ENCODE measurements at regions not wholly inside any gene's neighbourhood (a gene's known extent, or its start where the extent isn't known, plus 50 kb on each side); places are given as distances from the start of the nearest gene placed in this dataset.

DNA sequence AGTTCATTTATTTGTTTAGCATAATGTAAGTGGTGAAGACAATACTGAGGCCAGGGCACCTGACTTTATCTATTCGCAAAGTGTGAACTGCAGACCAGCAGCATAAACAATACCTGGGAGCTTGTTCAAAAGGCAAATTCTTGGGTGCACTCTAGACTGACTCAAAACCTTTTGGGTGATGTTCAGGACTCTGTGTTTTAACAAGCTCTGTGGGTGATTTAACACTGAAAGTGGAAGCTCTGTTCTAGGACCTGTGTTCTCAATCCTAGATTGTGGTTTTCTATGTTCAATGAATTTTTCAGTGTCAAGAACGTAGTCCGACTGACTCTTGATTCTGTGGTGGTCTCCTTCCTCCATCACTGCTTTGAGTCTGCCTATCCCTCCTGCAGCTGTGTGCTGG lies 71.9 kb downstream of the GPR88 start:
- no peak overlapping the region for H3K27ac ChIP-seq
- TF ChIP-seq, protein P1, sequence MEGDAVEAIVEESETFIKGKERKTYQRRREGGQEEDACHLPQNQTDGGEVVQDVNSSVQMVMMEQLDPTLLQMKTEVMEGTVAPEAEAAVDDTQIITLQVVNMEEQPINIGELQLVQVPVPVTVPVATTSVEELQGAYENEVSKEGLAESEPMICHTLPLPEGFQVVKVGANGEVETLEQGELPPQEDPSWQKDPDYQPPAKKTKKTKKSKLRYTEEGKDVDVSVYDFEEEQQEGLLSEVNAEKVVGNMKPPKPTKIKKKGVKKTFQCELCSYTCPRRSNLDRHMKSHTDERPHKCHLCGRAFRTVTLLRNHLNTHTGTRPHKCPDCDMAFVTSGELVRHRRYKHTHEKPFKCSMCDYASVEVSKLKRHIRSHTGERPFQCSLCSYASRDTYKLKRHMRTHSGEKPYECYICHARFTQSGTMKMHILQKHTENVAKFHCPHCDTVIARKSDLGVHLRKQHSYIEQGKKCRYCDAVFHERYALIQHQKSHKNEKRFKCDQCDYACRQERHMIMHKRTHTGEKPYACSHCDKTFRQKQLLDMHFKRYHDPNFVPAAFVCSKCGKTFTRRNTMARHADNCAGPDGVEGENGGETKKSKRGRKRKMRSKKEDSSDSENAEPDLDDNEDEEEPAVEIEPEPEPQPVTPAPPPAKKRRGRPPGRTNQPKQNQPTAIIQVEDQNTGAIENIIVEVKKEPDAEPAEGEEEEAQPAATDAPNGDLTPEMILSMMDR (conservative IDR thresholded peaks at IDR 0.05; ENCODE audit: low read depth), result no peak
- no peak for DNase-seq (ENCODE audit: low spot score)
- ChIA-PET POLR2A (ENCODE audit: low non-redundant PET) (no interaction called here), CTCF (interaction anchor here (0.6 kb wide), 1 partner anchor 590 kb away, joined by 3 read pairs; no protein-coding TSS in a partner anchor)

DNA sequence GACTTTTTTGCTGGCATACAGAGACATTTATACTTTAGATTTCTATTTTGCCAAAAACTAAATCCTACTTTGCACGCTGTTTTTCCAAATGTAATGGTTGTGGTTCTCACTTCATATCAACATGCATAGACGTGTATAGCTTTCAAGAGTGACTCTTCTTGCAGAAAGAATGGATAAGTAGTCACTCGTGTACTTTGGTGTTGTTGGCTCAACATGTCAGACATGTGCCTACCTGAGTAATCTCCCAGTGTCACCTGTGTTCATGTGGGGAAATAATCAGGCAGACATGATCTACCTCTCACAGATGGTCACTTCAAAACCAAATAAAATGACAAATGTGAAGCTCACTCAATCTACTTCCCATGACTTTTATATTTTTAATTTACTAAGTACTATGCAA lies 73.1 kb downstream of the GPR88 start:
- TF ChIP-seq, protein P1 (conservative IDR thresholded peaks at IDR 0.05; ENCODE audit: low read depth), result no peak
- no peak for DNase-seq (ENCODE audit: low spot score)
- POLR2A ChIA-PET (ENCODE audit: low non-redundant PET), result no interaction called here
- CTCF ChIA-PET, result interaction anchor here (0.7 kb wide), 1 partner anchor 506 kb away, joined by 3 read pairs; no protein-coding TSS in a partner anchor
- no peak overlapping the region for H3K27ac ChIP-seq

DNA sequence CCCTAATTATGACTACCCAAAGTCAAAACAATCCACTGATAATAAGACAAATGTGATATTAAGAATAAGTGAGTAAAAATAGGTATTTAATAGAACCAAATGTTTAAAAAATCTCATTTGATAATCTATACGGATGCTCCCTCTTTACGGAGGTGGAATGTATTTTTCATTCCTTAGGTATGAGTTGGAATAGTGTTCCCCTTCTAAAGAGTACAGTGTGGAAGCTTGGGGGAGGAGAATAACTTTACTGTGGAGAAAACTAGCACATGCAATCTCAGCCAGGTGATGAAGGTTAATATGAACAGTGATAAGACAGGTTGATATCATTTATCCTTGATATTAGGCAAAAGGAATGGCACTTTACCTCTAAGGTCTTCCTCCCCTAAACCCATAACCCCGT lies 74.6 kb downstream of the GPR88 start:
- DNase-seq (ENCODE audit: low spot score), result no peak
- H3K27ac ChIP-seq, result no peak overlapping the region
- POLR2A ChIA-PET (ENCODE audit: low non-redundant PET), result no interaction called here
- CTCF ChIA-PET, result no interaction called here
- TF ChIP-seq, protein P1 (conservative IDR thresholded peaks at IDR 0.05; ENCODE audit: low read depth), result no peak

DNA sequence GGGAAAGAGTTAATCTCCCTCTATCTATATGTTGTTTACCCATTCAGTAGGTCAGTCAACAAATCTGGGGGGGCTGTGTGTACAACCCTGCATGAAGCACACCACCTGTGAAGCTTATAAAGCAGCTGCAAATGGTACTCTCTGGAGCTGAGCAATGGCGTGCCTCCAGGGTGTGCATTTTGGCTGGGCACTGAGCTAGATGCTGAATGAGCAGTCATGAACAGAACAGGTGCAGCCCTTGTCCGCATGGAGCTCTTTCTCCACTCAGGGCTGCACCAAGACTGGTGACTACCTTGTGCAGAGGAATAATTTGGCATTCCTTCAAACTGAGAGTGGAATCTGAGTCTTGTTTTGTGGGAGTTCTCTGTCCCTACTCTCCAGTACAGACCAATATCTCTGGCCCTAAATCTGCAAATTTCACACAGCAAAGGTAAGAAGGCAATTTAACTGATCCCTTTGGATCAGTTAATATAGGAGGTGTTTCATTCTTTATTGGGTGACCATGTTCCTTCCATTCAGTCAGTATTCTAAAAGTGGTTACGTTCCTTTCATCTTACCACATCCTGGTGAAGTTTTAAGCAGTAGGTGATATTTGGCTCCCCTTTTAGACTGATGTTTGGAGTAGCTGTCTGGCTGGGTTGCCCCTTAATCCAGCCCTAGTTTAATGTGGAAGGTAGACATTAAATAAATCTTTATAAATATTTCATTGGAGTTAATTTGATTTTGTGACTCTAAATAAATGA lies 76.0 kb downstream of the GPR88 start:
- CTCF ChIA-PET, result interaction anchor here (0.7 kb wide), 1 partner anchor 232 kb away, joined by 5 read pairs; no protein-coding TSS in a partner anchor
- no peak for DNase-seq (ENCODE audit: low spot score)
- TF ChIP-seq, protein P1 (conservative IDR thresholded peaks at IDR 0.05; ENCODE audit: low read depth), result no peak
- POLR2A ChIA-PET (ENCODE audit: low non-redundant PET), result no interaction called here
- H3K27ac ChIP-seq, result no peak overlapping the region

DNA sequence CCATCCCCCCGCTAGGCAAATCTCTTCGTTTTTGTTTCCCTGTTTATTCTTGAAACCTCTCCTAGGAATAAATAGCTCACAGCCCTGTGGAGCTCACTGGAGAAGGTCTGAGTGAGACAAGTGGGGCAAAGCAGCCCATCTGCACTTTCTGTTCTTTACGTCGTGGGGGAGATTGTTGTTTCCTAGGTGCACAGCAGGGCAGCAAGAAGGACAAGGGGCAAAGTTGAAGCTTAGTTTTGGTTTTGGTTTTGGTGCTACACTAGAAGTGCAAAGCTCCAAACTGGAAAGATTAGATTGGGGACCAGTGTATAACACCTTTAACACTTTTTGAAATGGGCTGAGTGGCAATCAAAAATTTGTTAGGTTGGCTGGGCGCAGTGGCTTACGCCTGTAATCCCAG lies 76.6 kb downstream of the GPR88 start:
- ChIA-PET CTCF (interaction anchor here (0.7 kb wide), 1 partner anchor 232 kb away, joined by 5 read pairs; no protein-coding TSS in a partner anchor), POLR2A (ENCODE audit: low non-redundant PET) (no interaction called here)
- H3K27ac ChIP-seq, result no peak overlapping the region
- DNase-seq (ENCODE audit: low spot score), result no peak
- TF ChIP-seq, protein P1 (conservative IDR thresholded peaks at IDR 0.05; ENCODE audit: low read depth), result no peak

DNA sequence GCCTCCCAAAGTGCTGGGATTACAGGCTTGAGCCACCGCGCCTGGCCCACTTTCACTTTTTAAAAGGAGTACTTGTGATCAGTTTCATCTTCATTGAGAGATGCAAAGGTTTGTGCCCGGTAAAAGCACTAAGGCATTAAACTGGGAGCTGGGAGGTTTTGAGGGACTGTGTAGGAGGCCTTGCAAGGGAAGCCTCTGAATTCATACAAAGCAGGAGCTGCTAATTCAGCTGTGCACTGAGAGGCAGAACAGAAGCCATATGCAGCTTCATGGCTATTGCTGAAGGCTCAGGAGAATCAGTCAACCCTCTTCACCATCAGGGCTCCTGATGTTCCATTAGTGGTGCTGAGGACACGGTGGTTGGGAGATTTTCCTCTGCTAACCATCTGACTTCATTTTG lies 77.7 kb downstream of the GPR88 start:
- TF ChIP-seq, protein P1 (conservative IDR thresholded peaks at IDR 0.05; ENCODE audit: low read depth), result no peak
- H3K27ac ChIP-seq, result no peak overlapping the region

More for the DNA sequence above, 77.7 kb downstream of the GPR88 start:
- DNase-seq (ENCODE audit: low spot score), result no peak
- ChIA-PET POLR2A (ENCODE audit: low non-redundant PET) (no interaction called here), CTCF (no interaction called here)
